PFSK-1 (cell line): ENCODE measurements at regions not wholly inside any gene's neighbourhood (a gene's known extent, or its start where the extent isn't known, plus 50 kb on each side); places are given as distances from the start of the nearest gene placed in this dataset.

Experiments used
- POLR2AphosphoS5 ChIP-seq: IDR thresholded peaks from 2 replicates; pipeline ENCODE4 v1.6.1; 2012; ENCODE audit warnings: low read depth, mild to moderate bottlenecking, control low read depth, low read length, moderate library complexity
- SIN3A ChIP-seq: IDR thresholded peaks from 2 replicates; pipeline ENCODE4 v1.6.1; 2012; ENCODE audit warnings: mild to moderate bottlenecking, low read length, moderate library complexity, borderline replicate concordance; ENCODE audit not compliant: insufficient read depth

- TF ChIP-seq SIN3A (no peak), POLR2AphosphoS5 (no peak)
Measured at GRCh38 chr11:127656116-127656836, 655.7 kb upstream of the KIRREL3 start.
